Liver (tissue), 8 donors: ENCODE measurements at regions not wholly inside any gene's neighbourhood (a gene's known extent, or its start where the extent isn't known, plus 50 kb on each side); places are given as distances from the start of the nearest gene placed in this dataset.

ENCODE experiments used
- DNase-seq: peaks from one replicate; pipeline ENCODE4 v3.0.0-alpha.2; 2017; ENCODE audit warnings: low spot score
- H3K27ac ChIP-seq, 2 donors: one replicate each; pipeline ENCODE4 v1.7.0; 2013; ENCODE audit warnings: inconsistent platforms in 2 of 2, low read length in 2 of 2, control low read depth in 1 of 2, low read depth in 1 of 2, mild to moderate bottlenecking in 1 of 2
- H3K27me3 ChIP-seq, 4 donors: one replicate each; pipeline versions ENCODE4 v1.6.1 to v1.7.0; 2013; ENCODE audit warnings: low read length in 3 of 4, inconsistent platforms in 1 of 4, mild to moderate bottlenecking in 1 of 4, moderate library complexity in 1 of 4; ENCODE audit not compliant: control insufficient read depth in 4 of 4, insufficient read depth in 4 of 4
- H3K36me3 ChIP-seq, 4 donors: one replicate each; pipeline versions ENCODE4 v1.6.1 to v1.7.0; 2013; ENCODE audit warnings: low read length in 3 of 4, mild to moderate bottlenecking in 3 of 4, low read depth in 1 of 4, moderate library complexity in 1 of 4; ENCODE audit not compliant: control insufficient read depth in 4 of 4, insufficient read depth in 3 of 4
- H3K4me1 ChIP-seq, 4 donors: one replicate each; pipeline versions ENCODE4 v1.6.1 to v1.7.0; 2013; ENCODE audit warnings: low read length in 3 of 4, mild to moderate bottlenecking in 3 of 4, moderate library complexity in 1 of 4; ENCODE audit not compliant: control insufficient read depth in 4 of 4, insufficient read depth in 4 of 4
- H3K4me3 ChIP-seq, 3 donors: one replicate each; pipeline versions ENCODE4 v1.6.1 to v1.7.0; 2013; ENCODE audit warnings: low read length in 3 of 3, control low read depth in 1 of 3, low read depth in 1 of 3, mild to moderate bottlenecking in 1 of 3
- H3K9ac ChIP-seq, 2 donors: one replicate each; pipeline ENCODE4 v1.7.0; 2013; ENCODE audit warnings: low read length in 2 of 2, mild to moderate bottlenecking in 2 of 2, moderate library complexity in 2 of 2, control low read depth in 1 of 2, low read depth in 1 of 2
- H3K9me3 ChIP-seq, 4 donors: one replicate each; pipeline versions ENCODE4 v1.6.1 to v1.7.0; 2013; ENCODE audit warnings: low read length in 3 of 4; ENCODE audit not compliant: control insufficient read depth in 4 of 4
- ATF3 ChIP-seq: IDR thresholded peaks from 2 replicates; pipeline ENCODE4 v1.6.1; 2016; ENCODE audit warnings: antibody characterized with exemption
- CTCF ChIP-seq: fragments of 150-350 bp; IDR thresholded peaks from 2 replicates; pipeline ENCODE4 v1.5.1; 2017; ENCODE audit warnings: improper control_type of control experiment, low read depth, low read length; ENCODE audit not compliant: missing input control
- FOXA1 ChIP-seq: IDR thresholded peaks from 2 replicates; pipeline ENCODE4 v1.6.1; 2016; ENCODE audit warnings: antibody characterized with exemption
- FOXA2 ChIP-seq: IDR thresholded peaks from 2 replicates; pipeline ENCODE4 v1.6.1; 2016; ENCODE audit warnings: antibody characterized with exemption
- GABPA ChIP-seq, 2 donors: IDR thresholded peaks in 1 of 2; conservative IDR thresholded peaks in 1 of 2; 2 replicates each; pipeline ENCODE4 v1.6.1; 2016; ENCODE audit warnings: antibody characterized with exemption in 2 of 2, mild to moderate bottlenecking in 1 of 2, moderate library complexity in 1 of 2
- HNF4A ChIP-seq, 2 donors: conservative IDR thresholded peaks; 2 replicates each; pipeline ENCODE4 v1.6.1; 2016; ENCODE audit warnings: antibody characterized with exemption in 2 of 2, mild to moderate bottlenecking in 2 of 2
- HNF4G ChIP-seq: IDR thresholded peaks from 2 replicates; pipeline ENCODE4 v1.6.1; 2016; ENCODE audit warnings: antibody characterized with exemption
- JUND ChIP-seq, 2 donors: IDR thresholded peaks; 2 replicates each; pipeline ENCODE4 v1.6.1; 2016; ENCODE audit warnings: antibody characterized with exemption in 2 of 2
- NR2F2 ChIP-seq: IDR thresholded peaks from 2 replicates; pipeline ENCODE4 v1.6.1; 2016; ENCODE audit warnings: antibody characterized with exemption
- RAD21 ChIP-seq, 2 donors: IDR thresholded peaks; 2 replicates each; pipeline ENCODE4 v1.6.1; 2016; ENCODE audit warnings: antibody characterized with exemption in 2 of 2, mild to moderate bottlenecking in 2 of 2
- REST ChIP-seq: IDR thresholded peaks from 2 replicates; pipeline ENCODE4 v1.6.1; 2016; ENCODE audit warnings: antibody characterized with exemption, mild to moderate bottlenecking
- RXRA ChIP-seq, 2 donors: IDR thresholded peaks; 2 replicates each; pipeline ENCODE4 v1.6.1; 2017 to 2018; ENCODE audit warnings: antibody characterized with exemption in 2 of 2, mild to moderate bottlenecking in 1 of 2
- SP1 ChIP-seq: IDR thresholded peaks from 2 replicates; pipeline ENCODE4 v1.6.1; 2018; ENCODE audit warnings: antibody characterized with exemption, mild to moderate bottlenecking
- TAF1 ChIP-seq: conservative IDR thresholded peaks from 2 replicates; pipeline ENCODE4 v1.6.1; 2016; ENCODE audit warnings: antibody characterized with exemption, mild to moderate bottlenecking
- YY1 ChIP-seq: IDR thresholded peaks from 2 replicates; pipeline ENCODE4 v1.6.1; 2016; ENCODE audit warnings: antibody characterized with exemption, mild to moderate bottlenecking
- ZBTB33 ChIP-seq: IDR thresholded peaks from 2 replicates; pipeline ENCODE4 v1.6.1; 2016; ENCODE audit warnings: antibody characterized with exemption
- WGBS: extraction: QIAGEN DNeasy Blood & Tissue Kit; methylation state at CpG from one replicate; pipeline ENCODE4 v1.1.7; 2013; 5-methylcytosine and 5-hydroxymethylcytosine counted together
- donor health status: healthy.
- donor health status: healthy.
- donor health status: healthy.
- donor health status: healthy.
- donor health status: healthy.

- no peak for TF ChIP-seq HNF4A (conservative IDR thresholded peaks at IDR 0.05)
- TF ChIP-seq ATF3 = no peak
- TF ChIP-seq YY1 = no peak
- TF ChIP-seq FOXA1 = no peak
- no peak for TF ChIP-seq HNF4G
Observed at GRCh38 chrX:114152130-114152529, 431.8 kb upstream of the HTR2C start (continued).

- 28% methylated on average over 1 of the region's 1 CpG for WGBS
- no peaks in the 10 kb centered on the region for H3K4me1 ChIP-seq
- H3K27ac ChIP-seq = no peak overlapping the region
- H3K9me3 ChIP-seq = no peaks in the 10 kb centered on the region
- no peak overlapping the region for H3K9ac ChIP-seq
- H3K27me3 ChIP-seq = no peaks in the 10 kb centered on the region
- no peak for DNase-seq
- TF ChIP-seq REST = no peak
- TF ChIP-seq RXRA (IDR thresholded peaks at IDR 0.05) = no peak
- TF ChIP-seq TAF1 = no peak
- no peak for TF ChIP-seq CTCF
- no peak for TF ChIP-seq RAD21 (IDR thresholded peaks at IDR 0.05)
- H3K36me3 ChIP-seq = no peaks in the 10 kb centered on the region
- no peak overlapping the region for H3K4me3 ChIP-seq
Observed at GRCh38 chrX:114134465-114134864, 449.4 kb upstream of the HTR2C start.

- Histone ChIP-seq H3K27me3 (no peaks in the 10 kb centered on the region), H3K36me3 (no peaks in the 10 kb centered on the region), H3K9me3 (no peaks in the 10 kb centered on the region), H3K4me1 (no peaks in the 10 kb centered on the region), H3K9ac (no peak overlapping the region), H3K27ac (no peak overlapping the region), H3K4me3 (no peak overlapping the region)
- WGBS = 68% methylated on average over 13 of the region's 13 CpGs
- no peak for DNase-seq
- TF ChIP-seq HNF4A (conservative IDR thresholded peaks at IDR 0.05) (no peak), JUND (IDR thresholded peaks at IDR 0.05) (no peak), SP1 (no peak), GABPA (IDR thresholded peaks at IDR 0.05 in 1 of 2, conservative IDR thresholded peaks at IDR 0.05 in 1 of 2) (no peak), HNF4G (no peak), ATF3 (no peak), RAD21 (IDR thresholded peaks at IDR 0.05) (no peak), FOXA2 (no peak), ZBTB33 (no peak), REST (no peak), CTCF (no peak), NR2F2 (no peak), TAF1 (no peak)
Observed at GRCh38 chrX:114127411-114128025, 456.4 kb upstream of the HTR2C start.
